NCI-H146 (cell line): ENCODE measurements at regions not wholly inside any gene's neighbourhood (a gene's known extent, or its start where the extent isn't known, plus 50 kb on each side); places are given as distances from the start of the nearest gene placed in this dataset.

Source experiments
- DNase-seq: peaks from one replicate; lab custom pipeline; 2025; lab: John Stamatoyannopoulos, UW

GRCh38 chr18:78905334-78905733, 74.3 kb upstream of the SALL3 start:
- DNase-seq = no peak

GRCh38 chr18:78906066-78906465, 73.6 kb upstream of the SALL3 start:
- no peak for DNase-seq

DNA sequence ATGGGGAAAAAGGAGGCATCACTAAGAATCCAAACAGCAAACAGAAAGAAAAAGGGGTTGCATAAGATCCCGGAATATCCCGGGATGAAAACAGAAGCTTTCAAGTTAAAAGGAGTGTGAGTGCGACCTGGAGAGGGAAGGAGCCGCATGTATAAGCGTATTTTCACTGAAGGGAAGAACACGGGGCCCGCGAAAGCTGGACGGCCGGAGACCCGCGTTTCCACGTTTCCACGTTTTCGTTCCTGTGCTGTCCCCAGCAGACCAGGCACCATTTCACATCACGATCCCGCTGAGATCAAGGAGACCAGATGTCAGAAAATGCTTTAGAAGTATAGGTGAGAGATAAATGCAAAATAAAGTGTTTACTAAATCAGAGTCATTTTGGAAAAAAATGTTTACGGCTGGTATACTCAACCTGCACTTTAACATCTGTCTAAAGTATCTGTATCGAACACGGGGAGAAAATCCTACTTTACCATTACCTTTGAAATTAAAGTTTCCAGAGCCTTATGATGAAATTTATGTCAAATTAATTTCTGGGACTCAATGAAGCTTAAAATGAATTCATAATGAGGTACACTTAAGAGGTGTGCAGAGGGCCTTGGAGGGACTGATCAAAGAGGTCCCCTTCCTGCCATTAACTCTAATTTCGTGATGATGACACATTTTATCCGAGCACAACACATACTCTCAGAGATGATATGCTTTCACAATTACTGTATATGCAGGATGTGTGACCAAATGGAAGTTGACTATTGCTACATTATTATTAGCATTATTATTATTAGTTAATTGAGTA, 71.0 kb upstream of the SALL3 start:
- no peak for DNase-seq

DNA sequence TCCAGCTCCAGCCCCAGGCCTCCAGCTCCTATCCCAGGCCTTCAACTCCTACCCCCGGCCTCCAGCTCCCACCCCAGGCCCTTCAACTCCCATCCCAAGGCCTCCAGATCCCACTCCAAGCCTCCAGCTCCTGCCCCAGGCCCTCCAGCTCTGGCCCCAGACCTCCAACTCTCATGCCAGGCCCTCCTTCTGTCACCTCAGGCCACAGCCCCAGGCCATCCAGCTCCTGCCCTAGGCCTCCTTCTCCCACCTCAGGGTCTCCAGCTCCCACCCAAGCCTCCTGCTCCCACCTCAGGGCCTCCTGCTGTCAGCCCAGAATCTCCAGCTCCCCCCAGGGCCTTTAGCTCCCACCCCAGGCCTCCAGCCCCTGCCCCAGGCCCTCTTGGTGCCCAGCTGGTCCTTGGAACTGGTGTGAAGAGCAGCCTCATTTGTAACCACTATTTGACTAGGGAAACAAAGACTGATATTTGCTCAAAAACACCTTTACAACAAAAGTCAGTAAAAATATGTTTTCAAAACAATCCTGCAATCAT, 67.8 kb upstream of the SALL3 start:
- no peak for DNase-seq

DNA sequence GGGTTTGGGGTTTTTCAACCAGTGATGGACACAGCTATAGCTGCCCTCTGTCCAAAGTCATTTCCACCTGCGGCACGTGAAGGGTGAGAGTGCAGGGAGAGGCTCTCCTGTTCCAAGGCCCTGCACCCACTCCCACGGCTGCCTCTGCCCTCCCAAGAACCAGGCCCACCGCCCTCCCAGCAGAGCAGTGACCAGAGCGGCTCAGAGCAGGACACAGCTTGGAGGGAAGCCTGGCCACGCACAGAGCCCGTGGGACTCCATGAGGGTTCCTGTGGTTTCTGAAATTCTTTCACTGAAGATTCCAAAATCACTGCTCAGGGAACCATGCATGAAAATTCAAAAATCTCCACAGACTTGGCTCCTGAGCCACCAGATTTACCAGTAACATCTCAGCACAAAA, 67.3 kb upstream of the SALL3 start:
- DNase-seq = no peak

GRCh38 chr18:78912844-78913243, 66.8 kb upstream of the SALL3 start:
- no peak for DNase-seq

- DNase-seq = no peak
These were observed 66.2 kb upstream of the SALL3 start for GRCh38 chr18:78913395-78913794.

- DNase-seq = peak; percentile 89
These were observed 65.8 kb upstream of the SALL3 start for GRCh38 chr18:78913830-78914231.

DNA sequence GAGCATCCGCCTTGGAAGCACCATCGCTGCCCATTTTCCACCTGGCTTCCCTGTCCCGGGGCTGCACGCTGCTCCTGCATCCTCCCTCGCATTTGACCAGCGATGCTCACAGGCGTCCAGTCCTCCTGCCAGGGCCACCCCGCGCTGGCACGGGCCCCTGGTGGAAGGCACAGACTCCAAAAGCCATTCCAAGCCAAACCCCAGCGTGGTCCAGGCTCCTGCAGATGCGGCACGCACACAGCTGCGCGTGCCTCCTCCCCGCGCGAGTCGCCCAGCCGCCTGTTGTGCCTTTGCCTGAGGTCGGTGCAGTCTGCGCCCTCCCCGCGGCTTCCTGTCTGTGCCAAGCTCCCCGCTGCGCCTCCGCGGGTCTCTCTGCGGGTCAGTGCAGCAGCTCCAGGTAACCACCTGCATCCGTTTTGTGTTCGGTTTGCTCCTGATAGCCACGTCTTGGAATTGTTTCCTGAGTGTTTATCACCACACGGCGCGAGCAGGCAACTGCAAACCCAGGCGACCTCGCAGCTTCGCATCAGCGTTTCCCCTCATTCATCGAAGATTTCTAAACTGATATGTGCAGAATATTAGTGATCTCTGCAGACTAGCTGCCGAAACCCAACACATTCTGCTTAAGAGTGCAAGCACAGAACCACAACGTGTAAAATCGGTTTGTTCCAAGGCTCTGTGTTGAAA, 65.2 kb upstream of the SALL3 start:
- DNase-seq = peak; percentile 97

DNA sequence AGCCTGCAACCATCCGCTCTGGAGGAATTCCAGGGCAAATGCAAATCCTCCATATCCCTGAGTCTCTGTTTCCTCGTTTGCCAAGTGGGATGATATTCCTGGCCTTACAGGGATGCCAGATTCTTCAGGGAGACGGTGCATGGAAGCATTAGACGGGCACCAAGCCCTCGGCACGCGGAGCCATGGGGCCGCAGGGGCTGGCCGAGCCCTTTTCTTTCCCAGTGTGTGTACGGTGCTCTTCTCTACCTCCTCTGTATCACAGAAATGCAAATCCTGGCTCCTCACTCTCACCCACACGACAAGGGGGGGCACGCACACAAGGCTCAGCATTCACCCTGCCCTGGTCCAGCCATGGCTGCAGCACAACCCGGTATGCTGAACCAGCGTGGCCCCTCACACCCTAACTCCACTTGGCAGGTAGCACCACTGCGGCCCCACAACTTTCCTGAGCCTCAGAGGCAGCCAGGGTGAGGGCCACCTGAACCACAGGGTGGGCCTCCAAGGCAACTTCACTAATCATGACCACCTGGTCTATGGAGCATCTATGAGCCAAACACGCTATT, 64.1 kb upstream of the SALL3 start:
- DNase-seq = no peak

- DNase-seq = no peak
These were observed 60.9 kb upstream of the SALL3 start for GRCh38 chr18:78918707-78919106.

GRCh38 chr18:78919956-78920355, 59.7 kb upstream of the SALL3 start:
- no peak for DNase-seq

DNA sequence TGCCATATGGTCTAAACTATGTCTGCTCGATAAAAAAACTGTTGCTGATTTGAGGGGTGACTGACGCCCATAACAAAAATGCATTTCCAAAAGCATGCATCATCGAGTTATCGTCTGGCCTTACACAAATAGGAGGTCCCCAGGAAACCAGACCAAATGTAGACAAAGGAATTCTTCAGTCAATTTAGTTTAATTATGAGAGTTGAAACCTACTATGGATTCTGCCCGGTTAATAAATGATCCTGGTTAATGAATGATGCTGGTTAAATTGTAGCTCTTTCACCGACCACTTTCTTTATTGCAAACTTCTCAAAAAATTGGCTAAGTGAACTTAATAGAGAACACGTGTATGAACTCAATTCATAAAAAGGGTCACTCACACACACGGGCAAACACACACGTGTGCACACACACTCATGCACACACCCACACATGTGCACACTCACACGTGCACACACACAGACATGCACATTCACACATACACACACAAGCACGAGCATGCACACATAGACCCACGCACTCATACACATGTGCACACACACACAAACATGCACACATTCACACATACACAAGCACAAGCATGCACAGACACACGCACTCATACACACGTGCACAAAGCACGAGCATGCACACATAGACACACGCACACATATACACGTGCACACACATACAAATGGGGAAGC, 59.0 kb upstream of the SALL3 start:
- DNase-seq = no peak

GRCh38 chr18:78922856-78923255, 56.8 kb upstream of the SALL3 start:
- DNase-seq = no peak

- DNase-seq = no peak
These were observed 55.3 kb upstream of the SALL3 start for GRCh38 chr18:78924301-78924700.

GRCh38 chr18:78924786-78925540, 54.7 kb upstream of the SALL3 start:
- no peak for DNase-seq

- DNase-seq = no peak
These were observed 53.9 kb upstream of the SALL3 start for GRCh38 chr18:78925557-78926242.

DNA sequence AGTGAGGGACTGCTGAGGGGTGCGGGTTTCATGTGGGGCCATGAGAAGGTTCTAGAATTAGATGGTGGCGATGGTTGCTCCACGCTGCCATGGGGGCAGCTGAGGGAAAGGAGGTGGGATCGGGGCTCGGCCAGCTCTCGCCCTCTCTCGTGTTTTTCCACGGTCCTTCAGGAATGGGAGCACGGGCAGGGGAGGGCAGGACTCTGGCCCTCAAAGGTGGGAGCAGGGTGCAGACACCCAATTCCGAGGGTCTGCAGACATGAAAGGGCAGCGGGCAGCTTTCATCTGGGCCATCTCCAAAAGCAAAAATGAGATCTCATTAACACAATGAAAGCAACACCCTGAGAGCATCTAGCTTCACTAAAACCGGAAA, 53.4 kb upstream of the SALL3 start:
- no peak for DNase-seq

GRCh38 chr18:78927156-78927555, 52.5 kb upstream of the SALL3 start:
- peak; percentile 51 for DNase-seq

DNA sequence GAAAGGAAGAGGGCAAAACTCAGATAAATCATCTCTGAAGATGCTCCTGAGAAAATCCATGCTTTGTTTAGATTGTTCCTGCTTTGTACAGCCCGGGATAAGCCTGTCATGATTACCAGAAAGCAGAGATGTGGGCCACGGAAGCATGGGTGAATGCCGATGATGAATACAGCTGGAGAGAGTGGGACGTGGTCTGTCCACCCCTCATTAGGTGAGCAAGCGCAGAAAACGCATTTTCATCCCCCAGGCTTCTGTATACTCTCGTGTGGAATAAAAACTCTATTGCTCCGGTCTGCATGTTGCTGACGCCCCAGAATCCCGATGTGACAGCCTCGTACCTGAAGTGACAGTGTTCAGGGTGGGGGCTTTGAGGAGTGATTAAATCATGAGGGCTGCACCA, 52.0 kb upstream of the SALL3 start:
- no peak for DNase-seq

GRCh38 chr18:78928076-78928475, 51.5 kb upstream of the SALL3 start:
- no peak for DNase-seq
